ENCODE measurements at regions not wholly inside any gene's neighbourhood (a gene's known extent, or its start where the extent isn't known, plus 50 kb on each side); places are given as distances from the start of the nearest gene placed in this dataset.

GRCh38 chr12:107441665-107442300, 243.8 kb upstream of the PWP1 start:
- H3K4ac ChIP-seq (replicated peaks; ENCODE audit: insufficient read length, low read depth, low read length), result no peak overlapping the region
- no peaks in the 10 kb centered on the region for H4K20me1 ChIP-seq (replicated peaks in 1 of 2; ENCODE audit: control insufficient read depth in 1 of 2, insufficient read depth in 2 of 2, low read length in 2 of 2)
- no peak overlapping the region for H3K9ac ChIP-seq (replicated peaks in 1 of 4; ENCODE audit: extremely low read depth in 1 of 4, low read depth in 3 of 4, low read length in 3 of 4)
- WGBS, 2 experiments (ENCODE audit: extremely low coverage in 1 of 2, insufficient coverage in 1 of 2, insufficient read length in 1 of 2, insufficient replicate concordance in 2 of 2, low coverage in 1 of 2, low lambda C conversion rate in 2 of 2, missing lambda C conversion rate in 1 of 2), result 93% methylated on average over 8 of the region's 8 CpGs; no CpG with 5 or more reads in 1 of the 2 experiments
- no peak overlapping the region for H4K5ac ChIP-seq (ENCODE audit: insufficient read length, low read depth, low read length)
- H3K27me3 ChIP-seq (replicated peaks in 1 of 4; ENCODE audit: control insufficient read depth in 3 of 4, extremely low read depth in 1 of 4, insufficient read depth in 3 of 4, low read length in 3 of 4), result no peaks in the 10 kb centered on the region
- peaks cover 3 to 5% (median 3%) of the 10 kb centered on the region in 4 experiments; a peak in 6 of 7 replicates for H3K4me1 ChIP-seq (replicated peaks in 1 of 4; ENCODE audit: control insufficient read depth in 3 of 4, insufficient read depth in 4 of 4, low read length in 3 of 4)
- TF ChIP-seq SP1 (IDR thresholded peaks at IDR 0.05; ENCODE audit: low read depth, low read length) (no peak), TCF12 (IDR thresholded peaks at IDR 0.05; ENCODE audit: low read depth, low read length) (no peak), JUND (IDR thresholded peaks at IDR 0.05; ENCODE audit: low read length) (no peak), YY1 (IDR thresholded peaks at IDR 0.05; ENCODE audit: low read depth, low read length) (no peak), ZNF274 (IDR thresholded peaks at IDR 0.05; ENCODE audit: borderline replicate concordance, extremely low read depth, low read length) (no peak), RAD21 (IDR thresholded peaks at IDR 0.05 in 1 of 2, conservative IDR thresholded peaks at IDR 0.05 in 1 of 2; ENCODE audit: low read depth in 2 of 2, low read length in 2 of 2) (no peak), SP2 (IDR thresholded peaks at IDR 0.05; ENCODE audit: low read length) (no peak)
- no peaks in the 10 kb centered on the region for H3K79me2 ChIP-seq (ENCODE audit: control insufficient read depth in 1 of 2, insufficient read depth in 2 of 2, low read length in 2 of 2)
- DNase-seq (ENCODE audit: low read depth in 1 of 2, low spot score in 2 of 2) (no peak), FAIRE-seq (no peak)
- no peak overlapping the region for H3K18ac ChIP-seq (ENCODE audit: extremely low read depth, low read length)
- H2BK20ac ChIP-seq (ENCODE audit: low read length), result no peak overlapping the region
- H2AK5ac ChIP-seq (ENCODE audit: low read depth, low read length), result no peak overlapping the region
- H2BK12ac ChIP-seq (ENCODE audit: low read depth, low read length), result no peak overlapping the region
- H3K23me2 ChIP-seq (ENCODE audit: low read depth, low read length), result no peaks in the 10 kb centered on the region
- no peak overlapping the region for H3K14ac ChIP-seq (ENCODE audit: insufficient read length)
- no peak overlapping the region for H2BK15ac ChIP-seq (ENCODE audit: low read length)
- ChIA-PET CTCF (ENCODE audit: partially characterized antibody) (interaction anchor here (0.7 to 1.3 kb wide), 4 partner anchors 14 to 1586 kb away, joined by 3 to 5 read pairs (median 4); no protein-coding TSS in a partner anchor), POLR2A (ENCODE audit: partially characterized antibody) (no interaction called here)
- H2BK120ac ChIP-seq (replicated peaks; ENCODE audit: low read depth, low read length), result no peak overlapping the region
- no peak overlapping the region for H3K56ac ChIP-seq (replicated peaks; ENCODE audit: insufficient read length, low read depth, low read length)
- no peak overlapping the region for H4K8ac ChIP-seq (ENCODE audit: extremely low read depth, insufficient read depth, low read length)
- H3K27ac ChIP-seq (ENCODE audit: low read depth, low read length), result no peak overlapping the region
- no peak overlapping the region for H3K23ac ChIP-seq (ENCODE audit: insufficient read length)
- H4K91ac ChIP-seq (replicated peaks; ENCODE audit: insufficient read length, low read length), result no peak overlapping the region
- H3K4me2 ChIP-seq (ENCODE audit: insufficient read depth in 1 of 2, low read depth in 2 of 2, low read length in 2 of 2), result no peak overlapping the region
- H3K9me3 ChIP-seq (ENCODE audit: insufficient read depth in 2 of 2, low read depth in 1 of 2, low read length in 1 of 2), result no peaks in the 10 kb centered on the region; a peak in 1 of 4 replicates
- no peak overlapping the region for H2BK5ac ChIP-seq (ENCODE audit: low read depth, low read length)
- H3K4me3 ChIP-seq (ENCODE audit: extremely low read depth in 1 of 4, insufficient read depth in 2 of 4, low read depth in 3 of 4, low read length in 4 of 4), result no peak overlapping the region
- H3K79me1 ChIP-seq (ENCODE audit: low read depth, low read length), result no peaks in the 10 kb centered on the region
- no peaks in the 10 kb centered on the region for H3K36me3 ChIP-seq (ENCODE audit: control insufficient read depth in 2 of 4, insufficient read depth in 4 of 4, low read length in 3 of 4)
- no peak overlapping the region for H2AFZ ChIP-seq (ENCODE audit: low read length)

Measured in H1 (cell line).